Mucosa of descending colon (tissue), 3 donors: ENCODE measurements at regions not wholly inside any gene's neighbourhood (a gene's known extent, or its start where the extent isn't known, plus 50 kb on each side); places are given as distances from the start of the nearest gene placed in this dataset.

Experiments
- ATAC-seq: fragments of 200-7000 bp; cut with Tn5 transposase; one replicate; pipeline ENCODE4 v1.9.1; 2020; ENCODE audit warnings: mild to moderate bottlenecking, moderate library complexity
- DNase-seq, 3 donors: peaks; one replicate each; pipeline ENCODE4 v3.0.0-alpha.2; 2020
- H3K36me3 ChIP-seq: fragments of 200-600 bp; one replicate; pipeline ENCODE4 v1.8.0; 2021; ENCODE audit warnings: low read depth, mild to moderate bottlenecking
- H3K4me1 ChIP-seq: fragments of 200-600 bp; one replicate; pipeline ENCODE4 v1.8.0; 2021; ENCODE audit warnings: low read depth, mild to moderate bottlenecking
- H3K4me3 ChIP-seq: fragments of 200-600 bp; one replicate; pipeline ENCODE4 v1.8.0; 2021; ENCODE audit warnings: mild to moderate bottlenecking
- H3K9me3 ChIP-seq: fragments of 200-600 bp; one replicate; pipeline ENCODE4 v1.8.0; 2021; ENCODE audit warnings: mild to moderate bottlenecking
- intact Hi-C, 2 donors: fragments of 100-400 bp; cut with DNase I in 1 of 2; cut with micrococcal nuclease in 1 of 2; formaldehyde crosslinking; loops; one replicate each; pipeline versions ENCODE4 v1.11.0 to v1.11.1; 2022; cut with DNase I, micrococcal nuclease
- TF ChIP-seq, protein P1 (sequence below): fragments of 200-600 bp; IDR thresholded peaks from one replicate; pipeline ENCODE4 v1.8.0; 2022; ENCODE audit warnings: antibody characterized with exemption, mild to moderate bottlenecking
- donor health status: DM: no; HTN: no; CAD: no; lungs with moderate emphysema.
- donor health status: DM: no; HTN: no; CAD: no.
- donor health status: DM: no; HTN: yes; CAD: no.

DNA sequence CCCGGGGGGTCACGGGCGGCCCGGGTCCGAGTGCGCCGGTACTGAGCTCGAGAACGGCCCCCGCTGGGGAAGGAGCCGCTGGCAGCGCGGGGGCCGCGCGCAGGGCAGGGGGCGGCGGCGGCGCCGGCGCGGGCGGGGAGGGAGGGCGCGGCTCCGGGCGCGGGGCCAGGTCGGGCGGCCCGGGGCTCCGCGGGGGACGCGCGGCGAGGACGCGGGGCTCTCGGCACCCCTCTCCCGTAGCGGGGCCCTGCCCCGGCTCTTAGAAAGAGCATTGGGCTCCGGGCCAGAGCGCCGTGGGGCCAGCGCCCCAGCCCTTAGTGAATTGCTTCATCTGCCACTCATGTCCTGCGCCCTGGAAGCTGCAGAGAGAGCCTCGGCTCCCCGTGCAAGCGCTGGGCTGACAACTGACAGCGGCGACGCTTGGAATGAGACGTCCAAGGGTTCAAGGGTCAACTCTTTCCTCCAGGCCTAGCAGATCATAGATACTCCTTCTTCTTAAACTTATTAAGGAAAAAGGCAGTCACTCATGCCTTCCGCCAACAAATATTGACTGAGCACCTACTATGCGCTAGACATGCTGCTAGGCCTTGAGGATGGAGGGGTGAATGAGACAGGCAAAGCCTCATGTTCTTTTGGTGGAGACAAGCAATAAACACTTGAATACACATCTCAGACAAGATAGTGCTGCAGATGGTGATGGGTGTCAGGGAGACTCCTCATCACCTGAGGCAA lies 140.8 kb downstream of the SMAD6 start:
- no peaks in the 10 kb centered on the region for H3K9me3 ChIP-seq
- DNase-seq = peak; percentile 73 to 83 (median 81)
- peak overlapping the region; percentile 11 for H3K4me3 ChIP-seq
- H3K4me1 ChIP-seq = peaks cover 7% of the 10 kb centered on the region
- peak; percentile 83 for ATAC-seq
- TF ChIP-seq, protein P1, sequence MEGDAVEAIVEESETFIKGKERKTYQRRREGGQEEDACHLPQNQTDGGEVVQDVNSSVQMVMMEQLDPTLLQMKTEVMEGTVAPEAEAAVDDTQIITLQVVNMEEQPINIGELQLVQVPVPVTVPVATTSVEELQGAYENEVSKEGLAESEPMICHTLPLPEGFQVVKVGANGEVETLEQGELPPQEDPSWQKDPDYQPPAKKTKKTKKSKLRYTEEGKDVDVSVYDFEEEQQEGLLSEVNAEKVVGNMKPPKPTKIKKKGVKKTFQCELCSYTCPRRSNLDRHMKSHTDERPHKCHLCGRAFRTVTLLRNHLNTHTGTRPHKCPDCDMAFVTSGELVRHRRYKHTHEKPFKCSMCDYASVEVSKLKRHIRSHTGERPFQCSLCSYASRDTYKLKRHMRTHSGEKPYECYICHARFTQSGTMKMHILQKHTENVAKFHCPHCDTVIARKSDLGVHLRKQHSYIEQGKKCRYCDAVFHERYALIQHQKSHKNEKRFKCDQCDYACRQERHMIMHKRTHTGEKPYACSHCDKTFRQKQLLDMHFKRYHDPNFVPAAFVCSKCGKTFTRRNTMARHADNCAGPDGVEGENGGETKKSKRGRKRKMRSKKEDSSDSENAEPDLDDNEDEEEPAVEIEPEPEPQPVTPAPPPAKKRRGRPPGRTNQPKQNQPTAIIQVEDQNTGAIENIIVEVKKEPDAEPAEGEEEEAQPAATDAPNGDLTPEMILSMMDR = no peak
- intact Hi-C loops = loop anchor here in 1 of 2 donors (10.0 kb wide), 1 partner anchor 58 kb away; no protein-coding TSS in a partner anchor
- no peaks in the 10 kb centered on the region for H3K36me3 ChIP-seq

DNA sequence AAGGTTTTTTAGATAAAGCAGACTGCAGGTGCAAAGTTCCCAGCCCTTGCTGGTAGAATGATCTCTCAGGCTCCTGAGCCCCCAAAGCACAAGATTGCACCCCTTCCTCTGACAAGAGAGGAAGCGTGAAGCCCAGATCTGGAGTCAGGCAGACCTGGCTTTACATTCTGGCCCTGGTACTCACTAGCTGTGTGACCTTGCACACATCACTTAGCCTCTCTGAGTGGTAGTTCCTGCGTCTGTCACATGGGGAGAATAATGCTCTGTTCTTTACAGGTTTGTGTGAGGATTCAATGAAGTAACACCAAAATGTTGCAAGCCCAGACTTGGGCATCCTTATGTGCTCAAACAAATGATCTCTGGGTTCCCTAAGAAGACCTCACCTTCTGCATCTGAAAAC lies 141.5 kb downstream of the SMAD6 start:
- intact Hi-C loops = loop anchor here in 1 of 2 donors (10.0 kb wide), 1 partner anchor 59 kb away; no protein-coding TSS in a partner anchor
- ATAC-seq (no peak), DNase-seq (no peak)
- H3K36me3 ChIP-seq = no peaks in the 10 kb centered on the region
- TF ChIP-seq, protein P1 = no peak
- peaks cover 7% of the 10 kb centered on the region for H3K4me1 ChIP-seq
- H3K9me3 ChIP-seq = no peaks in the 10 kb centered on the region
- H3K4me3 ChIP-seq = no peak overlapping the region

DNA sequence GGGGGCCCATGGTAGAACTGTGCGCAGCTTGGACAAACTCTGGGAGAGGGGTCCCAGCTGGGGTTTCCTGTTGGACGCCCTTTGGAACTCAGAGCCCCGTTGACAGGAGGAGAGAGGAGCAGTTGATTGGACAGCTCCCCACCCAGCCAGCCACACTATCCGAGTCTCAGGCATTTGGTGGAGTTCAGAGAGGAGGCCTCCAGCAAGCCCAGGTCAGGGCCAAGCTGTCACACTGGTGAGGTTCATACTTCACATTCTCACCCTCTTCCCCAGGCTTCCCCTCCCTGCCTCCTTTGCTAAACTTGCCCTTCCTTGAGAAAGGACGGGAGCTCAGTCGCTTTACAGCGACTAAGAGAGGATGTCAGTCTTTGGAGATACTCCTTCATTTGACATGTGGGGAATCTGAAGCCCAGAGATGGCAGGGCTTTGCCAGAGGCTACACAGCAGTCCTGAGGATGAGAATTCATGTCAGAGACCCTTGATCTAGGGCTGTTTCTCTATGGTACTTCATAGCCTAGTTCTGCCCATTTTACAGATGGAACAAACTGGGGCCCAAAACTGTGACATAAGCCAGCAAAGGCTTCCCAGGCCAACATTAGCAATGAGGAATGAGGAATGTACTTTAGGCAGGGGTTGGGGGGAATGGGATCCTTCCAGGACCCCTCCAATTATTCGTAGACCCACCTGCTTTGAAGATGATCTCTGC lies 142.2 kb downstream of the SMAD6 start:
- H3K36me3 ChIP-seq = no peaks in the 10 kb centered on the region
- ATAC-seq (no peak), DNase-seq (no peak)
- no peak overlapping the region for H3K4me3 ChIP-seq
- peaks cover 7% of the 10 kb centered on the region for H3K4me1 ChIP-seq
- TF ChIP-seq, protein P1 = no peak
- no peaks in the 10 kb centered on the region for H3K9me3 ChIP-seq
- intact Hi-C loops = loop anchor here in 1 of 2 donors (10.0 kb wide), 1 partner anchor 59 kb away; no protein-coding TSS in a partner anchor

DNA sequence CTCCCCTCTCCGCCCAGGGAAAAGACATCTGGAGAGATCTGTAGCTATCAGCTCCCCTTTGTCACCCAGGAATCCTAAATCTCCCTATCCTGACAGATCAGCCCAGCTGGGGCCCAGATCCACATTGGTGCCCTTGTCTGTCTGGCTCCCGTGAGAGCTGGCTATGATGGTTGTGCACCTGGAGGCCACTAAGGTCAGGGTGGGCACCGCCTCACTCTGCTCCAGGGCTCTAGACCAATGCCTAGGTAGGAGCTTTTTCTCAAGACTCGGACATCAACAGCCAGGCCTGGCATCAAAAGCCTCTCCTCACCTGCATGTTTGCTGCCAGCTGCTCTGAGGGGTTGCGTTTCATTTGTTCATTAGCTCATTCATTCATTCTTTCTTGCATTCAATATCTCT lies 142.7 kb downstream of the SMAD6 start:
- TF ChIP-seq, protein P1 = no peak
- ATAC-seq (no peak), DNase-seq (no peak)
- H3K4me1 ChIP-seq = peaks cover 7% of the 10 kb centered on the region
- no peaks in the 10 kb centered on the region for H3K9me3 ChIP-seq
- H3K4me3 ChIP-seq = no peak overlapping the region
- intact Hi-C loops = loop anchor here in 1 of 2 donors (10.0 kb wide), 1 partner anchor 60 kb away; no protein-coding TSS in a partner anchor
- no peaks in the 10 kb centered on the region for H3K36me3 ChIP-seq

DNA sequence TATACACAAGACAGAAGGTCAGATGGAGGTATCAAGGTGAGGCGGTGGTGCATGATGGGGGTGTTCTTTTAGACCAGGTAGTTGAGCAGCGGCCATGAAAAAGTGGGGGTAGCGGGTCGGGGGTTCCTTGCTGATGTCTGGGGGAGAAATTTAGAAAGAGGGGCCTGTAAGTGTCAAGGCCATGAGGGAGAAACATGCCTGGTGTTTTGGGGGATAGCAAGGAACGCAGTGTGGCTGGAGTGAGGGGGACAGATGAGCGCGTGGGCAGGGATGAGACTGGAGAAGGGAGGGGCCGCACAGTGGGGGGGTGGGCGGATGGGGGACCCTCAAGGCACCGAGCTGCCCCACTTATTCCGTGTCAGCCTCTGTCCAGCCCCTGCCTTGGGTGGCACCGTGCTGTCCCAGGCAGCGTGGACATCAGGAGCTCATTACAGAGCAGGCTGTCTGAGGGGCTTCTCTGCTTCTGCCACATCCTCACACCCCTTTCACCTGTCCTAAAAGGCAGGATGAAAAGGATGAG lies 143.3 kb downstream of the SMAD6 start:
- intact Hi-C loops = loop anchor here in 1 of 2 donors (10.0 kb wide), 1 partner anchor 61 kb away; no protein-coding TSS in a partner anchor
- TF ChIP-seq, protein P1 = no peak
- ATAC-seq (no peak), DNase-seq (no peak)
- Histone ChIP-seq H3K9me3 (no peaks in the 10 kb centered on the region), H3K36me3 (no peaks in the 10 kb centered on the region), H3K4me3 (no peak overlapping the region), H3K4me1 (peaks cover 7% of the 10 kb centered on the region)
